Activated naive CD4-positive, alpha-beta T cell treated with anti-CD3 and anti-CD28 coated beads for 36 hours (primary cell): ENCODE measurements at regions not wholly inside any gene's neighbourhood (a gene's known extent, or its start where the extent isn't known, plus 50 kb on each side); places are given as distances from the start of the nearest gene placed in this dataset.
"Not testable (repeated sequence)": the region's sequence is repeated elsewhere in the genome, so short reads cannot be mapped to it uniquely, and the experiment has no call there.

Experiments
- CTCF ChIA-PET: fragments of 350-600 bp; sonication (Branson Sonifier 250); formaldehyde crosslinking; loops from one replicate; lab custom pipeline; 2021; ENCODE audit warnings: antibody characterized with exemption; lab: Charles Lee
- DNase-seq: peaks from one replicate; pipeline ENCODE4 v3.0.0-alpha.2; 2020
- H3K27ac Mint-ChIP-seq: one replicate; pipeline ENCODE4 v1.8.0; 2021; ENCODE audit warnings: mild to moderate bottlenecking, mixed read lengths
- H3K27me3 Mint-ChIP-seq: one replicate; pipeline ENCODE4 v1.8.0; 2021; ENCODE audit warnings: low read depth, mixed read lengths
- H3K36me3 Mint-ChIP-seq: one replicate; pipeline ENCODE4 v1.8.0; 2021; ENCODE audit warnings: low read depth, mixed read lengths
- H3K4me1 Mint-ChIP-seq: one replicate; pipeline ENCODE4 v1.8.0; 2021; ENCODE audit warnings: low read depth, mixed read lengths
- H3K4me3 Mint-ChIP-seq: one replicate; pipeline ENCODE4 v1.8.0; 2021; ENCODE audit warnings: mild to moderate bottlenecking, moderate library complexity, mixed read lengths
- H3K9me3 Mint-ChIP-seq: one replicate; pipeline ENCODE4 v1.8.0; 2021; ENCODE audit warnings: mixed read lengths
- intact Hi-C: fragments of 100-400 bp; cut with micrococcal nuclease; formaldehyde crosslinking; loops from one replicate; pipeline ENCODE4 v1.15.1; 2023

- intact Hi-C loops: no loop called here
- Mint-ChIP-seq H3K27me3 (no peaks in the 10 kb centered on the region), H3K27ac (no peak overlapping the region), H3K36me3 (no peaks in the 10 kb centered on the region), H3K4me3 (no peak overlapping the region), H3K4me1 (no peaks in the 10 kb centered on the region), H3K9me3 (peaks cover 5% of the 10 kb centered on the region)
- no peak for DNase-seq
- CTCF ChIA-PET: no interaction called here
These were observed 1259.6 kb downstream of the RAPGEF2 start for GRCh38 chr4:160362478-160362877.

GRCh38 chr4:160364217-160364616, 1261.3 kb downstream of the RAPGEF2 start:
- Mint-ChIP-seq H3K9me3 (peaks cover 5% of the 10 kb centered on the region), H3K27me3 (no peaks in the 10 kb centered on the region), H3K4me1 (no peaks in the 10 kb centered on the region), H3K4me3 (no peak overlapping the region), H3K27ac (no peak overlapping the region), H3K36me3 (no peaks in the 10 kb centered on the region)
- DNase-seq: no peak
- intact Hi-C loops: no loop called here
- CTCF ChIA-PET: no interaction called here

GRCh38 chr4:160364665-160365064, 1261.8 kb downstream of the RAPGEF2 start:
- intact Hi-C loops, DNase-seq, CTCF ChIA-PET, H3K27me3 Mint-ChIP-seq, H3K27ac Mint-ChIP-seq, H3K4me3 Mint-ChIP-seq, H3K36me3 Mint-ChIP-seq, H3K4me1 Mint-ChIP-seq, H3K9me3 Mint-ChIP-seq: not testable (repeated sequence)

- intact Hi-C loops, H3K9me3 Mint-ChIP-seq, CTCF ChIA-PET, H3K4me3 Mint-ChIP-seq, H3K27ac Mint-ChIP-seq, H3K4me1 Mint-ChIP-seq, H3K36me3 Mint-ChIP-seq, H3K27me3 Mint-ChIP-seq, DNase-seq: not testable (repeated sequence)
These were observed 1262.5 kb downstream of the RAPGEF2 start for GRCh38 chr4:160365383-160365782.

GRCh38 chr4:160370046-160370445, 1267.2 kb downstream of the RAPGEF2 start:
- no peak overlapping the region for H3K27ac Mint-ChIP-seq
- H3K27me3 Mint-ChIP-seq: no peaks in the 10 kb centered on the region
- no peak overlapping the region for H3K4me3 Mint-ChIP-seq
- intact Hi-C loops: no loop called here
- DNase-seq: no peak
- H3K4me1 Mint-ChIP-seq: no peaks in the 10 kb centered on the region
- CTCF ChIA-PET: no interaction called here
- H3K36me3 Mint-ChIP-seq: no peaks in the 10 kb centered on the region
- H3K9me3 Mint-ChIP-seq: peaks cover 5% of the 10 kb centered on the region

- intact Hi-C loops: no loop called here
- no peaks in the 10 kb centered on the region for H3K4me1 Mint-ChIP-seq
- peaks cover 5% of the 10 kb centered on the region for H3K9me3 Mint-ChIP-seq
- no peaks in the 10 kb centered on the region for H3K27me3 Mint-ChIP-seq
- H3K4me3 Mint-ChIP-seq: no peak overlapping the region
- no peaks in the 10 kb centered on the region for H3K36me3 Mint-ChIP-seq
- CTCF ChIA-PET: no interaction called here
- H3K27ac Mint-ChIP-seq: no peak overlapping the region
- DNase-seq: no peak
These were observed 1268.6 kb downstream of the RAPGEF2 start for GRCh38 chr4:160371446-160371845.

- intact Hi-C loops: no loop called here
- DNase-seq: no peak
- CTCF ChIA-PET: no interaction called here
- H3K27me3 Mint-ChIP-seq: no peaks in the 10 kb centered on the region
- peaks cover 5% of the 10 kb centered on the region for H3K9me3 Mint-ChIP-seq
- no peak overlapping the region for H3K27ac Mint-ChIP-seq
- no peaks in the 10 kb centered on the region for H3K36me3 Mint-ChIP-seq
- H3K4me1 Mint-ChIP-seq: no peaks in the 10 kb centered on the region
- no peak overlapping the region for H3K4me3 Mint-ChIP-seq
These were observed 1269.5 kb downstream of the RAPGEF2 start for GRCh38 chr4:160372390-160372789.

GRCh38 chr4:160373911-160374310, 1271.0 kb downstream of the RAPGEF2 start:
- no peaks in the 10 kb centered on the region for H3K36me3 Mint-ChIP-seq
- no peaks in the 10 kb centered on the region for H3K4me1 Mint-ChIP-seq
- H3K4me3 Mint-ChIP-seq: no peak overlapping the region
- no peaks in the 10 kb centered on the region for H3K27me3 Mint-ChIP-seq
- H3K9me3 Mint-ChIP-seq: peaks cover 5% of the 10 kb centered on the region
- CTCF ChIA-PET: no interaction called here
- no peak for DNase-seq
- H3K27ac Mint-ChIP-seq: no peak overlapping the region
- intact Hi-C loops: no loop called here

- intact Hi-C loops: no loop called here
- Mint-ChIP-seq H3K27me3 (no peaks in the 10 kb centered on the region), H3K36me3 (no peaks in the 10 kb centered on the region), H3K4me3 (no peak overlapping the region), H3K27ac (no peak overlapping the region), H3K4me1 (no peaks in the 10 kb centered on the region), H3K9me3 (peaks cover 2% of the 10 kb centered on the region)
- CTCF ChIA-PET: no interaction called here
- no peak for DNase-seq
These were observed 1273.0 kb downstream of the RAPGEF2 start for GRCh38 chr4:160375772-160376452.

- intact Hi-C loops: no loop called here
- DNase-seq: no peak
- no peak overlapping the region for H3K27ac Mint-ChIP-seq
- no peaks in the 10 kb centered on the region for H3K36me3 Mint-ChIP-seq
- H3K4me3 Mint-ChIP-seq: no peak overlapping the region
- peaks cover 13% of the 10 kb centered on the region for H3K9me3 Mint-ChIP-seq
- no peaks in the 10 kb centered on the region for H3K27me3 Mint-ChIP-seq
- H3K4me1 Mint-ChIP-seq: no peaks in the 10 kb centered on the region
- CTCF ChIA-PET: no interaction called here
These were observed 1284.0 kb downstream of the RAPGEF2 start for GRCh38 chr4:160386846-160387245.

- Mint-ChIP-seq H3K27me3 (no peaks in the 10 kb centered on the region), H3K9me3 (peaks cover 8% of the 10 kb centered on the region), H3K4me3 (no peak overlapping the region), H3K27ac (no peak overlapping the region), H3K36me3 (no peaks in the 10 kb centered on the region), H3K4me1 (no peaks in the 10 kb centered on the region)
- no peak for DNase-seq
- intact Hi-C loops: no loop called here
- CTCF ChIA-PET: no interaction called here
These were observed 1296.9 kb downstream of the RAPGEF2 start for GRCh38 chr4:160399826-160400225.

- H3K27me3 Mint-ChIP-seq: no peaks in the 10 kb centered on the region
- no peak overlapping the region for H3K4me3 Mint-ChIP-seq
- DNase-seq: no peak
- no peaks in the 10 kb centered on the region for H3K4me1 Mint-ChIP-seq
- CTCF ChIA-PET: no interaction called here
- no peaks in the 10 kb centered on the region for H3K36me3 Mint-ChIP-seq
- H3K27ac Mint-ChIP-seq: no peak overlapping the region
- intact Hi-C loops: no loop called here
- H3K9me3 Mint-ChIP-seq: peaks cover 8% of the 10 kb centered on the region
These were observed 1300.2 kb downstream of the RAPGEF2 start for GRCh38 chr4:160403081-160403480.

GRCh38 chr4:160406263-160406825, 1303.5 kb downstream of the RAPGEF2 start:
- H3K27me3 Mint-ChIP-seq: no peaks in the 10 kb centered on the region
- CTCF ChIA-PET: no interaction called here
- no peaks in the 10 kb centered on the region for H3K36me3 Mint-ChIP-seq
- no peak overlapping the region for H3K27ac Mint-ChIP-seq
- intact Hi-C loops: no loop called here
- H3K4me3 Mint-ChIP-seq: no peak overlapping the region
- H3K9me3 Mint-ChIP-seq: peaks cover 4% of the 10 kb centered on the region
- no peaks in the 10 kb centered on the region for H3K4me1 Mint-ChIP-seq
- DNase-seq: no peak
